PC-3 (cell line): ENCODE measurements at regions not wholly inside any gene's neighbourhood (a gene's known extent, or its start where the extent isn't known, plus 50 kb on each side); places are given as distances from the start of the nearest gene placed in this dataset.

Experiments
- EZH2 ChIP-seq: fragments of 300-600 bp; sonication (generic); IDR thresholded peaks from one replicate; pipeline ENCODE4 v1.6.1; 2017; ENCODE audit warnings: antibody characterized with exemption, mild to moderate bottlenecking, low read length; ENCODE audit not compliant: unreplicated experiment
- TF ChIP-seq, protein P1 (sequence below): fragments of 300-600 bp; sonication (generic); conservative IDR thresholded peaks from 2 replicates; pipeline ENCODE4 v1.5.1; 2017; ENCODE audit warnings: antibody characterized with exemption, low read depth, mild to moderate bottlenecking, low read length

DNA sequence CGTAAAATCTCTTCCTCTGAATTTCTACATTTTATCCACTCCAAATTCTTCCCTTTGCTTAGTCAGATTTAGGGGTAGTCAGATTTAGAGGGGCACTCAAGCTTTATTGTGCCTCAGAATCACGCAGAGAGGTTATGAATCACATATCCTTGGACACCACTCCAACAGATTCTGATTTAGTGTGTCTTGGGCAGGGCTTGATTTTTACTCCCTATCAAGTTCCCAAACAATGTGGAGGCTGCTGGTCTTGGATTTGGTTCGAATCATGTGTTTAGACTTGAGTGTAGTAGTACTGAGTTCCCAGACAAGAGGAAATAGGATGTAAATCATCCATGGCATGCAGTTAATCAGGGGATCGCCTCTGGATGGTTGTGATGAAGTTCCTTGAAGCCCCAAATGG, 298.1 kb upstream of the CLEC14A start:
- TF ChIP-seq, protein P1, sequence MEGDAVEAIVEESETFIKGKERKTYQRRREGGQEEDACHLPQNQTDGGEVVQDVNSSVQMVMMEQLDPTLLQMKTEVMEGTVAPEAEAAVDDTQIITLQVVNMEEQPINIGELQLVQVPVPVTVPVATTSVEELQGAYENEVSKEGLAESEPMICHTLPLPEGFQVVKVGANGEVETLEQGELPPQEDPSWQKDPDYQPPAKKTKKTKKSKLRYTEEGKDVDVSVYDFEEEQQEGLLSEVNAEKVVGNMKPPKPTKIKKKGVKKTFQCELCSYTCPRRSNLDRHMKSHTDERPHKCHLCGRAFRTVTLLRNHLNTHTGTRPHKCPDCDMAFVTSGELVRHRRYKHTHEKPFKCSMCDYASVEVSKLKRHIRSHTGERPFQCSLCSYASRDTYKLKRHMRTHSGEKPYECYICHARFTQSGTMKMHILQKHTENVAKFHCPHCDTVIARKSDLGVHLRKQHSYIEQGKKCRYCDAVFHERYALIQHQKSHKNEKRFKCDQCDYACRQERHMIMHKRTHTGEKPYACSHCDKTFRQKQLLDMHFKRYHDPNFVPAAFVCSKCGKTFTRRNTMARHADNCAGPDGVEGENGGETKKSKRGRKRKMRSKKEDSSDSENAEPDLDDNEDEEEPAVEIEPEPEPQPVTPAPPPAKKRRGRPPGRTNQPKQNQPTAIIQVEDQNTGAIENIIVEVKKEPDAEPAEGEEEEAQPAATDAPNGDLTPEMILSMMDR, result no peak
- no peak for TF ChIP-seq EZH2
